HG02759 (cell line): ENCODE measurements at regions not wholly inside any gene's neighbourhood (a gene's known extent, or its start where the extent isn't known, plus 50 kb on each side); places are given as distances from the start of the nearest gene placed in this dataset.
"Not testable (repeated sequence)": the region's sequence is repeated elsewhere in the genome, so short reads cannot be mapped to it uniquely, and the experiment has no call there.

Source experiments
- ATAC-seq: cut with Tn5 transposase; IDR thresholded peaks from one replicate; pipeline ENCODE4 v1.9.1; 2021; ENCODE audit warnings: mild to moderate bottlenecking, moderate library complexity; ENCODE audit not compliant: unreplicated experiment

DNA sequence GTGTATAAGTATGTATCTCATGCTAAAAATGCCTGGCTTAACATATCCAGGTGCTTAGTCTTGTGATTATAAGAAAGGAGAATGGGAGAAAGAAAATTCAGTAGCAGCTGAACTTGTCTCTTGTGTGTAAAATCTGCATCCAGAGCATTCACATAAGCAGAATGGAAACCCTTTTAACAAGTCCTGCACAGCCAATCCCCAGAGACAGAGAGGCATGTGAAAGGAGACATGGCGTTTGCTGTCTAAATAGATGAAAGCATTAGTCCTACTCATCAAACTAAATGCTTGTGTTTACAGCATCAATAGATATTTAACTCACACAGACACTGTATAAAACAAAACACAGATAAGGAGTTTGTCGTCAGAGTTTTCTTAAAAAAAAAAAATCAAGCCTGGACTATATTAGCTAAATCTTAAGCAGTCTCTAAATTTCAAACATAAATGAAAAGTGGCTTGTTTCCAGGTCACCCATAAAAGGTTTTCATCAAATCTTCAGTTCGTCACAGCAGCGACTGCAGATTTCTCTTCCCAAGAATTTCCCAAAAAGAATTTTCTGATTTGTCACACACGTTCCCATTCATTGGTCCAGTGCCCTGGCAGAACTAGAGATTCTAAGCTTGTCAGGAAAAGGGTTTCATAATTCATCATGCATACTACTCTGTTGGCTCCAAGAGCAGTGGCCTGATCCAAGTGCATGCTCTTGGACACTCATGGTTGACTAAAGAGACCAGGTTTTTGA lies 249.2 kb downstream of the BTG1 start:
- no peak for ATAC-seq

DNA sequence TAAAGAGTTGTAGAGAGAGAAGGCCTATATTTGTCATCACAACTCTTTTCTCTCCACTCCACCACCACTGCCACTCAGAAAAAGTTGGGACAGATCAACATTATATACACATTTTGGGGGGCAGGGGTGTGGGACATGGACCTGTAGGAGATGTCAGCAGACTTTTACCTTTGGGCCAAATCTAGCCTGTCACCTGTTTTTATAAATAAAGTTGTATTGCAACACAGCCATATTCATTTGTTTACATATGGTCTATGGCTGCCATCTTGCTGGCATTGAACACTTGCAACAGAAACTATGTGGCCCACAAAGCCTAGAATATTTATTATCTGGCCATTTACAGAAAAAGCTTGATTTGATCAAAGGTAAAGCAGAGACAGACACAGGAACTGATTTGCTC lies 250.7 kb downstream of the BTG1 start:
- ATAC-seq = no peak

DNA sequence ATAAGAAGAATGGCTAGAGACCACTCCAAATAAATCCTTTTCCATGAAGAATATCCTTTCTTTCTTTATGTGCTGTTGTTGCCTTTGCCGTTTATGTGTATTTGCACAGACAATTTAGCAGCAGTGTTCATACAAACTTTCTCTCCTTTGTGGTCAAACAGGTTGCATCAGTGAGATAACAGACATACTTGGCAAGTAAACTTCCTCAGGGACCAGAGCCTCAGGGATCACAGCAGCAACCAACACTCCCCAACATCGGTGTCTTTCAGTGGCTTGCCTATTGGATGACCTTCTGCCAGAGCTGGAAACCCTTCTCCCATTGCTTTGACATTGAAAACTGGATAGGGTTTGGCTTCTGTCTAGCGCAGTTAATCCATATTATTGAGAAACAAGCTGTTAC lies 252.2 kb downstream of the BTG1 start:
- ATAC-seq = no peak

DNA sequence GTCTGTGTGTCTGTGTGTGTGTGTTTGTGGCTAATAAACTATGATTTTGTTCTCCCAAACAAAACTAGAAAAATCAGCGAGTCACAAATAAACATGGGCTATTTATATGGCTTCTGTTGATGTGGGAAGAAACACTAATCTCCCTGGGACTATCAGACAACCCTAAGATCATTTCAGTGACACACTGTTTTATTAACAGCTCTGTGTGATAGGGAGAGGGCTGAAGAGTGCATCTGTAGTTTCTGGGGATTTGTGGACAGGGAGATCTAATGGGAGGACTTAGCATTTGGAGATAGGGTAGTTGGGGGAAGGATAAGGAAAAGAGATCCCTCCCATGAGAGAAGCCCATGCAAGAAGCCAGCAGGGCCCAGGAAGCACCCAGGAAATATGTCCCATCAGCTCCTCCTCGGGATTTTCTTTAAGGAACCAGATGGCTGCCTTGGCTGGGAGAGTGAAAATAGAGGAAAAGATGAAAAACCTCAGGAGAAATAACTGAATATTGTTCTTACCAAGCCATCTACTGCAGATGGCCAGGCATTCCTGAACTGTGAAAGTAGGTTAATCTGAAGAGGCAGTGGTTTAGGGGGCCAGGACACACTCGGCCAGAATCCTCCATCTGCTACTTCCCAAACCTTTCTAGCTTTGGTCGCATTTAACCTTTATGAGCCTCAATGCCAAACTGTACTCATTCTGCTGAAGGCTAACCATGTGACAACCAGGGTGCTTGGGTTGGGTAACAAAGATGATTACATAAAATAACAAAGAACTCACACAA lies 253.4 kb downstream of the BTG1 start:
- no peak for ATAC-seq

DNA sequence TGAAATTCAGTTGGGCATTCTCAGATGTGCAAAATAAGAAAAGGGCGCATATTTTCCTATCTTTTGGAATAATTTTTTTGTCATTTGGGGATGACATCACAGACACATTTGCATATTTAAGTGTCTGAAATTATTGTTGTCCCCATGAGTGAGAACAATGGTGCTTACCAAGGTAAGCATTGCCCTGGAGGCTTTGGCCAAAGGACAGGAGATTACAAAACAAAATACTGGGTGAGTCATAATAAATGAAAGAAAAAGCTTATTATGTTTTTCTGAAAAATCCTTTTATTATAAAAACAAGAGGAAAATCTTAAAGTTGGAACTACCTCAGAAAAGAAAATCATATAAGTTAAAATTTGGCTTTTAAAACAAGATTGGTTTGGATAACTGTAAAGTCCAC lies 254.9 kb downstream of the BTG1 start:
- no peak for ATAC-seq

DNA sequence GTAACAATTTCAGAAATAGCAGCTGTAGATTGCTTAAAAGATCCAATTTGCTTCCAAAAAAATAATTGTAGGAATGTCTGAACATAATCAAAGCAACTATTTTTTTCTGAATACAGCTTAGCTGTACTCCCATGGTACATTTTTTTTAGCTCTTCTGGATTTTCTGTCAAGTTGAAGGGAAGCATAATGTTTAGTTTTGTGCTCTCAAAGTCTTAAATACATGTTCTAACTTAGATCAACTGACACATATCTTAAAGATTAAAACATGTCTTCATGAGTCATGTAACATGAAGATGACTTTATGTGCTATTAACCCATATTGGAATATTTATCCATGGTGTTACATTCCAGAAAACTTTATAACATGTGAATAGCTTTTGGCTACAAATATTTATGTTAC lies 255.7 kb downstream of the BTG1 start:
- ATAC-seq = no peak

DNA sequence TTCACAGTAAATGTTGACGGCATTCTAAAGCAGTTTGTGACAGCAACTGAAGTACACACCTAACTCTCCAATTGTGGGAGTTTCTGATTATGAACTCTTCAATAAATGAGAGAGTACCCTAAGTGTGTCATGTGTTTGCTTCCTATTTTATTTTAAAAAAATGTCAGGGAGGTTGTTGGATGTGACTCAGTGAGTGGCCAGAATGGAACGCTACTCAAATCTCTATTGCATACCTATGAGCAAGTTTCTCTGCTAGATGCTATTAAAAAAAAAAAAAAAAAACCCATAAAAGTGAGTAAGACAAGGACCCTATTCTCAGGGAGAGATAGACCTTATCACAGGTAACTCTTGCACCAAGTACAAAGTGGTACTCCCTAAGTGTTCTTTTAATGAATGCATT lies 256.6 kb downstream of the BTG1 start:
- ATAC-seq = no peak

DNA sequence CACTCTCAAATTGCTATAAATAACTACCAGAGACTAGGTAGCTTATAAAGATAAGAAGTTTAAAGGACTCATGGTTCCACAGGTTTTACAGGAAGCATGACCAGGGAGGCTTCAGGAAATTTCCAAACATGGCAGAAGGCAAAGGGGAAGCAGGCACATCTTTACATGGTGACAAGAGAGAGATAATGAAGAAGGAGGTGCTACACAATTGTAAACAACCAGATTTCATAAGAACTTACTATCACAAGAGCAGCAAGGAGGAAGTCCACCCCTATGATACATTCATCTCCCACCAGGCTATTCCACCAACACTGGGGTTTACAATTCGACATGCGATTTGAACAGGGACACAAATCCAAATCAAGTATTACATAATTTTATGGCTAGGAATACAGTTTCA lies 257.7 kb downstream of the BTG1 start:
- ATAC-seq = no peak

DNA sequence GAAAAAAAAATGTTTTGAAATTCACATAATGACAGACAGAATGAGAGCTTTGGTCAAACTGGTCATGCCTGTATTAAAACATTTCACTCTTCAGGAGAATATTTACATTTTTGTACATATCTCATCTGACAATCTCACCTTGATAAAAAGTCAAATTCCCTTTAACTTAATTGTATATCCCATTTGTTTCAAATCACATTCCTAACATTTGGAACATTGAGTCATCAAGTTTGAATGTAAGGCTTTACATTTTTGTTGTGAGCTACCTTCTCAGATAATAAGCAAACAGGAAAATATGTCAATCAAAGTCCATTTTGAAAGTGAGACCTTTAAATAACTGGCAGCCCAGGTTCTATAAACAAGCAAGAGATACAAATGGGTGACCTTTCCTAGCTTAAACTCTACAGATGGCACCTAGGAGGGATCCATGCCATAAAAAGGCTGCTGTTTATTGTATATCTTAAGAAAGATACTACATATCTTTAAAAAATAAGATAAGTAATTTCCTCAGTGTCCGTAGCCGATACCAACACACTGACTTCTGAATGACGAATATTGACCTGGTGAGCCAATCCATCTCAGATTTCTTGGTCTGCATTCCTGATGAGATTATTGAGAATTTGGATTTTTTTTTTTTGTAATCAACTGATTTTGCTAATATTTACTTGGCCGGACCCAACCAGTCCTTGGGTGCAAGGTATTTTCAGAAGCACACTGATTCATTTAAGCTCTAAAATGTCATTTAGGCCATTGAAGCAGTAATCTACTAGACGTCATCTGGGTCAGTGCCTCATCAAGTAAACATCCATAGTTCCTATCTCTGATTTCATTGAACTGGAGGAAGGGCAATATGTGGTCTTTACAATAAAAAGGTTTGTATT lies 259.6 kb downstream of the BTG1 start:
- ATAC-seq = no peak

DNA sequence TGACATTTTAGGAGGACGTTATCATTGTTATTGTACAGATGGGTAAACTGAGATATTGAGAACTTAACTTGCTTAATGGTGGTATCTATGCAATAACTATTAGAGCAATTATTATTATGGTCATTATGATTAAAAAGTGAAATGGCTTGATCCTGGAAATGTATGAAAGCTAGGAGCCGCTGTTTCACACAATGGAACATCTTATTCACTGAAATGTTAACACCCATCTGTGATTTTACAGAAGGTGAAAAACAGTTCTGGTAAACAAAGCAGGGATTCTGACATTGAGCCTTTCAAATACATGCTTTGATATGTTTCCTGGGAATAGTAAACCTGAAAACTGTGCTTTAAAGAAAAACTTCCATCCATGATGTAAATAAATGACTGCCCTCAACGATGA lies 261.4 kb downstream of the BTG1 start:
- ATAC-seq = no peak

DNA sequence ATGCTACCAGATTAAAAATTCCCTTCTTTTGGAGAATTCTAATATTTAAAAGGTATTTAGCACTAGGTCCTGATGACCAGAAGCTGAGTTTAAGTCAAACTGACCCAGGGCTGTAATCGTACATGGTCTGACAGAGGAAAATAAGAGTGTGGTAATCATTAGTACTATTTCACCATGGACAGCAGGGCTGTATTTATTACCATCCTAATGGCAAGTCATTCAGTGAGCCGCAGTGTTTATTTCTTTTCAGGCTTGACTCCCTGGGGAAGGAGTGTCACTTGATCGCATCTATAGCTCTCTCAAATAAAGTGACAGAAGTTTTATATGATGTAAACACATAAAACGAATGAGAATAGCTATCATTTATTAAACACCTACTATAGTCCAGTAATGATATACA lies 261.8 kb downstream of the BTG1 start:
- no peak for ATAC-seq

DNA sequence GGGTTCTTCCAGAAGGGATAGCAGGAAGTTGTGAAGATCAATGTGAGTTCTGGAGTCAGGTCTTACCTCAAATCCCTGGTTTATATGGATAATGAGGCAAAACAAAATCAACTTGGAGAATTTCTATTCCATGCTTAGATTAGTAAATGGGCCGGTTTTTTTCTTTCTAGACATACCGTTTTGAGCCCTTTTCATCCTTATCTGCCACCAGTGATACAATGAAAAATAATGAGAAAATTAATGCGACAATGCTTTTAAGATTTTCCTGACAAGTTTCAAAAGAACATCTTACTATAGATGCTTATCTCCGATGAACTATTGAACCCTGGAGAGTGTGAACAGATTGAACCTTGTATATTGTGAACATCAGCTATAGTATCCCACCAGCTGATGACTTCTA lies 262.7 kb downstream of the BTG1 start:
- ATAC-seq = no peak

DNA sequence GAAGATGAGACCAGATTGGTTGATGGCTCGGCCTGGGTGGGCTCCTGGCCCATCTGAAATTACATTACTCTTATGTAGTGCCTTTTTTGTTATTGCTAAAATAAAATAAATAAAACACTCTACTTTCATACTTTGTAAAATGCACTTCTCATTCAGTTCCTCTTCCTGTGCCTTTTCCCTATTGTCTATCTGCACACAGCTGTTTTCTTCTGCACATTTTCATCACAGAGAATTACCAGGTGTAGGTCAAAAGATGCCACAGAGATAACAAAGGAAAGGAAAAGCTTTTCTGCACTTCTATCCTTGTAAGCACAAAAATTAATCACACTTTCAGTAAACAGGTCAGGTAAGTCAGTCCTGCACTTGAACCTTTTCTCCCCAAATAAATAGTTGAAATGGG lies 265.1 kb downstream of the BTG1 start:
- ATAC-seq = no peak

DNA sequence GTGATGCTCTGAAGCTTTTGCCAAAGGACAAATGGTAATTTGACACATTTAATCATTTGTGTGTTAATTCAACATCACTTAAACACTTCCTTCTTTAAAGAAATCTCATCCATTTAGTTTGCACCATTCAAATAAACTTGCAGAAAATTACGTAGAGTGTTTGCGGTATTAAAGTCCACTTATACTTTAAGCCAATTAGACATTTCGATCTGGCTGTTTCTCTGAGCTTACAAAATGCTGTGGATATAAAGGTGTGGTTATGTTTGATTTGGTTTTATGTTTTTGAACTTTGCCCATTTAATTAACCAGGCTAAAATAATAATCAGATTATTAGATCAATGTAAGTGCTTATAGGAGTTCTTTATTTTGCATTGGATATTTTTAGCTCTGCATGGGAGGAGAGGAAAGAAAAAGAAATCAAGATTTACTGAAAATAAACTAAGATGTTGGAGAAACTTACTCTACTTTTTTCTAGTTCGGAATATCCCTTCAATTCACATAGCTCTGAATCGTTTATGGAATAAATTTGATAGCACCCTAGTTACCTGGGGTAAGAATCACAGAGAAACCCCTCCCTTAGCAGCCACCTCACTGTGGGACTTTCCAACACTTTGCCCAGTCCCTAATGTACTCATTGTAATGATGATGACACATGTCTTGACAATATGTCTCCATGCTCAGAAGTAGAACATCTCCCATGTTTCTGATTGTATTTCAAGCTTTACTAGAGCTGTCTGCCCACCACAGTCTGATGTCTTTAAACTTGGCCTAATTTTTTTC lies 268.0 kb downstream of the BTG1 start:
- peak; percentile 2 for ATAC-seq

DNA sequence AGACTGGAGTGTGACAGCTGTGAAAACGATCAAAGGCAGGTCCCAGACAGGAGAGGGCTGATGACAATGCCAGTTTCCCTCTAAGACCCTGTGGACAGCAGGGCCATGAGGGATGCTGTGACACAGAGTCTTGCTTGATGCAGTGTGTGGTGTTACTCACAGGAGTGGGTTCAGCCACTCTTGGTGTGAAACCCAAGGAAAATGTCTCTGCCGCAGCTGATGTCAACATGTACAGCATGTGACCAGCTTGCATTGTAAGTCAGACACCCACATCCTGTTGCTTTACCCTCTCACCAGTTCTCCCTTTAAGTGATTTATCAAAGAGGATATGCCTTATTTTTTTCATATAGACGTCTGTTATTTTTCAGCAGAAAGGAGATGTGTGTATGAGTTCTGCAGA lies 268.6 kb downstream of the BTG1 start:
- peak; percentile 93 for ATAC-seq

DNA sequence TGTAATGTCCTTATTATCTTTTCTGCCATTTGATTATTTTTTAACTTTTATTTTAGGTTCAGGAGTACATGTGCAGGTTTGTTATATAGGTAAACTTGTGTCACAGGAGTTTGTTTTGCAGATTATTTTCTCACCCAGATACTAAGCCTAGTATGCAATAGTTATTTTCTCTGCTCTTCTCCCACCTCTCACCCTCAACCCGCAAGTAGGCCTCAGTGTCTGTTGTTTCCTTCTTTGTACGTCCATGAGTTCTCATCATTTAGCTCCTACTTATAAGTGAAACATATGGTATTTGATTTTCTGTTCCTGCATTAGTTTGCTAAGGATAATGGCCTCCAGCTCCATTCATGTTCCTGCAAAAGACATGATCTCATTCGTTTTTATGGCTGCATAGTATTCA lies 270.0 kb downstream of the BTG1 start:
- ATAC-seq = not testable (repeated sequence)

DNA sequence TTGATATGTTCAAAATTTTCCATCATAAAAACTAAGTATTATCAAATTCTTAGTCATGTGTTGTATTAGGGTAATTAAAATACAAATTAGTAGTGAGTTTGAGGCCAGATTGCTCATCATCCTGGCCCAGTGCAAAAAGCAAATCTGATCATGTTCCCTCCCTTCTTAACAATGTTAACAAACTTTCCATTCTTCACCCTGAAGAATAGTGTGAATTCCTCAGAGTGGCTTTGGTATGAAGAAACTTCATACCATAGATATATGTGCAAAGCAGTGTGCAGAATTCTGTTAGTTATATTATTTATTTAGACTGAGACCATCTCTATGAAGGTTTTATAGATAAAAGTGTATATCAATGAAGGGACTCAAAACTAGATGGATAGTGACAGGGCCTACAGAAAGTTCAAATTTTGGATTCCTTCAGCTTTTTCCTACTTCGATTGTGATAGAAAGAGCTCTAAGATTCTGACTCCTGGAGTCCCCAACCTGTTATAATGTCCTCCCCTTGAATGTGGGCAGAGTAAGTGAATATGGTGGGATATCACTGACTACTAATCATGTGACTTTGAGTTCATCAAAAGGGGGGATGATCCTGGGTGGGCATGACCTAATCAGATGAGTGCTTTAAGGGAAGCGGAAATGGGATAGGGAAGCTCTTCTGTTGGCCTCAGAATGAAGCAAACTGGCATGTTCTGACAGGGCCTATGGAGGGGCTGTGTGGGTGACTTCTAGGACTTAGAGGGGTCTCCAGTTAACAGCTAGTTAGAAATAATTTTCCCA lies 271.4 kb downstream of the BTG1 start:
- no peak for ATAC-seq

DNA sequence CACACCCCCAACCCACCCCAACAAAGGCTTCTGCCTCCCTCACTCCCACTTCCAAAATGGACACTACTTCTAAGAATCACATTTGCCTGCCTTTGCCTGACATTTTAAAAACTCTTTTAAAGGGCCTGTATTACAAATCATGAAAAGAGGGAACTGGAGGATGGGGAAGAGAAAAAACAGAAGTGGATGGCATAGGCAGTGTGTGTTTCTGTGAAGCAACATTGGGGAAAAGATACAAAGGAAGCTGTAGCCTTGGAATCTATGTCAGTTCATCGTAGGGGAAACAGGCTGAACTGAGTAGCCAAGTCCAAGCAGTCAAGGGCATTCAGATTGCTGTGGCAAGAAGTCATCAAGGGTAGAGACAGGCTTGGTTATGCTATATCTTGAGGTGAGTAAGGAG lies 273.9 kb downstream of the BTG1 start:
- no peak for ATAC-seq

DNA sequence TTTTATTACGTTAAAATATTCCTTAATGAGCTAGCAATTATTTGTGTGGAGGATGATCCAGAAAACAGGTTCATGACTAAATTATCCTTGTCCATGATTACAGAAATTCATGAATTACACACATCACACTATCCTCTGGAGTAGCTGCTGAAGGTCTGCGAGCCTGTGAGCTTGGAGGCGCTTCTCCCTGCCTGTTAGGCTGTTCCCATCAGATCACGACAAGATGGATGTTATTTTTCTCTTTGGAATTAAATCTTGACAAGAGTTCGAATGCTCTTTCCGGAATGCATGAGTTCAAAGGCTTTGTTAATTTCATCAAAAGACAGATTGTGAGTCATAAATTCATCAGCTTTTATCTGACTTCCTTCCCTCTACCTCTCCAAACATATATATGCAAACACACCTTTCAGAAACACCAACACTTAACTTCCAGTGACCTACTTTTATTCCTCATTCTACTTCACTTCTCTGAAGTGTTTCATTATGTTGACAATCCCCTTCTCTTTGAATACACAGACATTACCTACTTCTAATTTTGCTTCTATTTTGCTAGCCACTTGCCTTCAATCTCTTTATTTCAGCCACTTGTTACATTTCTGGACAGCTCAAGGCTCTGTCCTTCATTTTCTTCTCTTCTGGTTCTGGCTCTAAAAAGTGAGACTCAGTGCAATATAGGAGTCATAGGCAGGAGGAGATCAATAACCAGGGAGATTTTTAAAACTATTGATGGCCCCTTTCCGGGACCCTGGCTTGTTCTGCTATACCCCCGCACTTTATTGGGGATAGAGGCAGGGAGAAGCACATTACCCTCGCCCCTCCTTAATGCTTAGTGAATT lies 274.6 kb downstream of the BTG1 start:
- ATAC-seq = no peak
